DOHH2 (cell line): ENCODE measurements at regions not wholly inside any gene's neighbourhood (a gene's known extent, or its start where the extent isn't known, plus 50 kb on each side); places are given as distances from the start of the nearest gene placed in this dataset.

Source experiments
- EZH2phosphoT487 ChIP-seq: fragments of 200-600 bp; sonication (generic); IDR thresholded peaks from 2 replicates; pipeline ENCODE4 v1.6.1; 2017; ENCODE audit warnings: borderline replicate concordance, mild to moderate bottlenecking, antibody characterized with exemption, low read length, moderate library complexity, mixed read lengths
- TF ChIP-seq, protein P1 (sequence below): fragments of 200-600 bp; sonication (generic); IDR thresholded peaks from one replicate; pipeline ENCODE4 v1.5.1; 2014; ENCODE audit warnings: antibody characterized with exemption, mild to moderate bottlenecking, low read depth, low read length; ENCODE audit not compliant: poor library complexity, severe bottlenecking

DNA sequence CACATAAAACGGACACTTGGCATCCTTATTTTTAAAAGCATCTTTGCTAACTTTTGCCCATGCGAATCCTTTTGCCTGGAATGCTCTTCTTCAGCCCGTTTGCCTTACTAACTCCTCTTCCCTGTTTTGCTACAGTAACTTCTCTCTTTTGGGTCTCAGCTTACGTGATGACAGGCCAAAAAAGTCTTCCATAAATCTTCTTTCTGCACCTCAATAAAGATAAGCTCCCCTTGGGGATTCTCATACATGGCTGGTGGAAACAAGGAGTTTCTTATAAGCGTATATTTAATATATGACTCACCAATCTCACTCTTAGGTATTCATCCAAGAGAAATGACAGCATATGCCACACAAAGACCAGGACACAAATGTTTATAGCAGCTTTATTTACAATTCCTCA lies 192.7 kb downstream of the RCHY1 start:
- TF ChIP-seq EZH2phosphoT487 = no peak
- TF ChIP-seq, protein P1, sequence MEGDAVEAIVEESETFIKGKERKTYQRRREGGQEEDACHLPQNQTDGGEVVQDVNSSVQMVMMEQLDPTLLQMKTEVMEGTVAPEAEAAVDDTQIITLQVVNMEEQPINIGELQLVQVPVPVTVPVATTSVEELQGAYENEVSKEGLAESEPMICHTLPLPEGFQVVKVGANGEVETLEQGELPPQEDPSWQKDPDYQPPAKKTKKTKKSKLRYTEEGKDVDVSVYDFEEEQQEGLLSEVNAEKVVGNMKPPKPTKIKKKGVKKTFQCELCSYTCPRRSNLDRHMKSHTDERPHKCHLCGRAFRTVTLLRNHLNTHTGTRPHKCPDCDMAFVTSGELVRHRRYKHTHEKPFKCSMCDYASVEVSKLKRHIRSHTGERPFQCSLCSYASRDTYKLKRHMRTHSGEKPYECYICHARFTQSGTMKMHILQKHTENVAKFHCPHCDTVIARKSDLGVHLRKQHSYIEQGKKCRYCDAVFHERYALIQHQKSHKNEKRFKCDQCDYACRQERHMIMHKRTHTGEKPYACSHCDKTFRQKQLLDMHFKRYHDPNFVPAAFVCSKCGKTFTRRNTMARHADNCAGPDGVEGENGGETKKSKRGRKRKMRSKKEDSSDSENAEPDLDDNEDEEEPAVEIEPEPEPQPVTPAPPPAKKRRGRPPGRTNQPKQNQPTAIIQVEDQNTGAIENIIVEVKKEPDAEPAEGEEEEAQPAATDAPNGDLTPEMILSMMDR = no peak
